NCI-H187 treated with DMSO at 0.1 percent for 48 hours (cell line): ENCODE measurements at regions not wholly inside any gene's neighbourhood (a gene's known extent, or its start where the extent isn't known, plus 50 kb on each side); places are given as distances from the start of the nearest gene placed in this dataset.
"Not testable (repeated sequence)": the region's sequence is repeated elsewhere in the genome, so short reads cannot be mapped to it uniquely, and the experiment has no call there.

Experiments used
- DNase-seq: peaks from one replicate; lab custom pipeline; 2025; lab: John Stamatoyannopoulos, UW

- DNase-seq: no peak
These were observed 318.8 kb upstream of the NAALADL2 start for GRCh38 chr3:174540116-174540908.

DNA sequence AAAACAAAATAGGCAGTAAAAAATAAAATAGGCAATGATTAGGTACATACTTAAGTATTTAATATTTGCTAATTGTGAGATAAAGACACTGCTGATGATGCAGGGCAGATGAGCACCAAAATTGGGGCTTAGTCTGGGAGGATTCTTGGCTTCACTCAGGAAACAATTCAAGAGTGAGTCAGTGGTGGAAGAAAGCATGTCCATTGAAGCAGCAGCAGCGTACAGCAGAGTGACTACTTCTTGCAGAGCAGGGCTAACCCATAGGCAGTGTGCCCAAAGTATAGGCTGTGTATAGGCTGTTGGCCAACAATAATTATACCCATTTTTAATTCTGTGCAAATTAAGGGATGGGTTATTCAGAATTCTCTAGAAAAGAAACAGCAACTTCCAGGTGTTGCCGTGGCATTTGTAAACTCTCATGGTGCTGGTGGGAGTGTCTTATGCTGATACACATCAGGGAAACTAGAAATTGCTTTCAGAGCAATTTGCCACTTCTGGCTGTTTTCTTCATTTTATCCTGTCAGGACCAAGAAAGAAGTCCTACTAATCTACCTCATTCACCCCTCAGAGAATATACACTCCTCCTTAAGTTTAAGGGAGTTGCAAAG lies 317.3 kb upstream of the NAALADL2 start:
- no peak for DNase-seq

DNA sequence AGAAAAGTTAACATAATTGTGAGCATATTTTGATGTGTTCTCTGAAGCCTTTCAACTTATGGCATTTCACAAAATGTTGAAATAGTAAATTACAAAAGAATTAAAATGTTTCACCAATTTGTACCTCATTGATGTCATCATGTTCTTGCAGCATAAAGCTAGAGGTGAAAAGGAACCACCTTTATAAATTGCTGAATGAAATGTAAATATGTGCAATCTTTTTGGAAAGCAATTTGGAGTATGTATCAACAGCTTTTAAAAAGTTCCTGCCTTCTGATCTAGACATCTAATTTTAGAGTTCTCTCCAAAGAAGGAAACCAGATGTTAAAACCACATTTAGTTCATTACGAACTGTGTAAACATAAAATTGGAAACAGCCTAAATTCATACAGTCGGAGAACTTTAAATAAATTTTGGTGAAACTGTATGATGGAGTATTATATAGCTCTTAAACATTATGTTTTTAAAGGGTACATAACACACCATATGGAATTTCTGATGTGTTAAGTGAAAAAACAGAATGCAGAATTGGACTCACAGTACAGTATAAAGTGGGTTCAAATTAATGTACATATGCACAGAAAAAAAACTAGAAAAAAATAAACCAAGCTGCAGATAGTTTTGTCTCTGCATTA lies 311.2 kb upstream of the NAALADL2 start:
- no peak for DNase-seq

GRCh38 chr3:174548841-174549623 lies 310.1 kb upstream of the NAALADL2 start:
- DNase-seq: no peak

DNA sequence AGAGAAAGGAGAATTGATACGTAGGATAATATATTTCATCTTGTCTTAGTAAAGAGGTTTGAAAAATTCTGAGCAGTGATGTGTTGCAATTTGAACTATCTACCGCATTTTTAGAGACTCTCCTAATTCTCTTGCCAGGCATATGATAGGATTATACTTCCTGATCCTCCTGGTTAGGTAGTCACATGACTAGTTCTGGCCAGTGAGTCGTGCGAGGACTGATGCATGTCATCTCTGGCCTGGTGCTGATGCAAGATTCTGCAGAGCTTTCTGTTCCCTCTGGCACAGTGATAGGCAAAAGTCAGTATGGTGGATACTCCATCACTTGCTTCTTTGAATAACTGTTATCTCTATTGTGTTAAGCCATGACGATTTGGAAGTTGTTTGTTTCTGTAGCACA lies 277.6 kb upstream of the NAALADL2 start:
- no peak for DNase-seq

DNA sequence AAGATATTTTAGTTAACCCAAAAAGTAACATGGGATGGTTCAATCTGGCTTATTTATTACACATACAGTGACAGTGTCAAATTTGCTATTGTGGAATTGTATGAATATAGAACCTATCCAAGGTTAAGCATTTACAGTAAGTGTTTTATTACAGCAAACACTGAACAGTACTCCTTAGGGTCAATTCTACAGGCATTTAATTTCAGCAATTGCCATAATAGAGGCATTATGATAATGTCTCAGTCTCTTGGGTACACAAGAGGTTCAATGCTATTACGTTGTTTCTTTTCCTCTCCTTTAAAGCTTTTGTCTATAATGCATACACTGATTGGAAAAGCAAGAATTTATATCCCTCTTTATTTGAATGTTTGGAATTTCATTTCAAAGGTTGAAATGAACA lies 275.7 kb upstream of the NAALADL2 start:
- DNase-seq: no peak

- DNase-seq: not testable (repeated sequence)
These were observed 272.0 kb upstream of the NAALADL2 start for GRCh38 chr3:174587137-174587536.

DNA sequence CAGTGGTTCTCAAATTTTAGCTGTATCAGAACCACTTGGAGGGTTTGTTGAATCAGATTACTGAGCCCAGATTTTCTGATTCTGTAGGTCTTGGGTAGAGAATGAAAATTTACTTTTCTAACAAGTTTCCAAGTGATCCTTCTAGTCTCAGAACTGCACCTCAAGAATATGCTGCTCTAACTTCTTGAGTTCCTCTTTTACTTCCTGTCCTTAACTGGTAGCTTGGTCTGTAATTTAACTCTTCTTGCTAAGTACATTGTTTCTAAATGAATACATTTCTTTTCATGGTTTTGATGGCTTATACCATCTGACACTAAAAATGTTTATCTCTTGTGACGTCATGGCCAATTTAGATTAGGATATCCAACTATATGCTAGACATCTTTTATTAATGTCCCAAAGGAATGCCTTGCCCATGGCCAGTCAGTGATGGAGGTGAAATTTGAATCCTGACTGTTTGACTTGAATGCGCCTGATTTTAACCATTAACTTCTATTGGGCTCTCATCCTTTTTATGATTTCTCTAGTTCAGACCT lies 262.6 kb upstream of the NAALADL2 start:
- DNase-seq: no peak

DNA sequence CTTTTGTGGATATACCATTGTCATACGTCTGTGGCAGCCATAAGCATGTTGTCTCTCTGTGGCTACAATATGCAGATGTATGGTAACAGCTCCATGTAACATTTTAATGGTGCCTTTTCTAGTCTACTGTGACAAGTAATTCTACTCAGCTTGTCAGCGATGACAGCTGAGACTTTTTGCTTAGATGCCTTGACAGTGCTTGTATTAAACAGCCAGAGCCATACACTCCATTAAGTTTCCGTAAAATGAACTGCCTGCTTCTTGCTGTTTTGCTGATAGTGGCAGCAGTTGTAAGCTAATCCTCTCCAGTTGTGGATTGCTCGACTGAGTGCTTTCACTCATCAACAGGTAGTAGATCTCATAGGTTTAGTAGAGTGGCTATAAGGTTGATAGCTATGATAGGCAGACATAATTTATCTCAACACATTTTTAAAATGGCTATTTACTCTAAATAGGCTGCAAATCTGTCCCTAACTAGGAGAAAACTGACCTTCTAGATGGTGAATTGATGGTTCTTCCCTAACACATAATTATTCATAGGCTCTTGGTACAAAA lies 260.2 kb upstream of the NAALADL2 start:
- no peak for DNase-seq

GRCh38 chr3:174613173-174613572 lies 246.0 kb upstream of the NAALADL2 start:
- DNase-seq: no peak

- DNase-seq: no peak
These were observed 245.1 kb upstream of the NAALADL2 start for GRCh38 chr3:174614036-174614435.

- DNase-seq: no peak
These were observed 240.6 kb upstream of the NAALADL2 start for GRCh38 chr3:174618368-174619080.

DNA sequence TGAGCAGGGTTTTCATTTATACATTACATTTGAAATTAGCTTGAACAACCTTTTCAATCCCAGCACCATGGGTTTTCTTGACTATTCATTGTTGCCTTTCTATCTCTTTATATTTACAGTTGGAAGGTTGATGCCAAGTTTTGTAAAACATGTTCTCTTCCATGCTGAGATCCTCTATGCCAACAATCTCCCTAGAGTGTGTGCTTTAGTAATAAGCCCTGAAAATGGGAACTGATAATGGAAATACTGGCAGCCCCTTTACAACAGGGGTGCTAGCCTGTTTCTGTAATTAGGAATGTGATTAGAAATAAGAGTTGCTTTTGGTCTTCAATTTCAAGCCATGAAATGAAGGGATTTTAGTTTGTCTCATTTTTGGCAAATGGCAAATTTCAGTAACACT lies 239.9 kb upstream of the NAALADL2 start:
- no peak for DNase-seq

- DNase-seq: no peak
These were observed 239.0 kb upstream of the NAALADL2 start for GRCh38 chr3:174620138-174620537.

GRCh38 chr3:174620855-174621472 lies 238.2 kb upstream of the NAALADL2 start:
- no peak for DNase-seq

- DNase-seq: no peak
These were observed 225.8 kb upstream of the NAALADL2 start for GRCh38 chr3:174633342-174633741.

- DNase-seq: no peak
These were observed 222.7 kb upstream of the NAALADL2 start for GRCh38 chr3:174636451-174636850.

DNA sequence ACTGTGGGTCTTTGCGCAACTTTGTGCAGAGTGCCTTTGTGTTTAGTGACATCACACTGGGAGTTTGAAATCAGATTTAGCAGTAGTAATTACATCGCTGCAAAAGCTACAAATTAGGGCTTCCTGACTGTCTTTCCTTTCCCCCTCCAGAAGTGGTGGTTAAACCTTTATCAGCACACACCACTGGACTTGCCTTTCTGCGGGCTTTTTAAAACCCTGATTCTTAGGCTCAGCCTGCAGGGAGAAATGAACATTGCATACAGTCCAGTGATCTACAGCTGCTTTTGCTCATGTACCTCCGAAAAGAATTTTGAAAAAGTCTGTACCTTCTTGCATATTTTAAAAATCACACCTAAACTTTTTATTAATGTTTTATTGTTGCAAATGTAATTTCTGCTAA lies 219.7 kb upstream of the NAALADL2 start:
- DNase-seq: no peak

DNA sequence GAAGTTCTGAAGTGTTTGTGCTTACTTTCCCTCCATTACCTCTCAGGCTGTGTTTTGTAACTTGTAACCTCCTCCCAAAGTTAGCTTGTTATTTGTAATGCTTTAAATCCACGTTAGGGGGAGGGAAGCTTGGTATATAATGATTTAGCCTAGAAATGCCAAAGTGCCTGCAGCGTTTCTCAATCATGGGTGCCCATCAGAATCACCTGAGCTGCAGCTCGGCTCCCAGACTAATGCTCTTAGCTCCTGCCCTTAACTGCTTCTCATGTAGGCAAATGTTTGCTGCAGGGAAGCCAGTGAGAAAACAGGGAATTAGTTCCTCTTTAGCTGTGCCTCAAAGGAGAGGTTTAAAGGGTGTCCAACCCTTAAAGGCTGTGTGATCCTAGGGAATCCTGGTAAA lies 219.2 kb upstream of the NAALADL2 start:
- no peak for DNase-seq

DNA sequence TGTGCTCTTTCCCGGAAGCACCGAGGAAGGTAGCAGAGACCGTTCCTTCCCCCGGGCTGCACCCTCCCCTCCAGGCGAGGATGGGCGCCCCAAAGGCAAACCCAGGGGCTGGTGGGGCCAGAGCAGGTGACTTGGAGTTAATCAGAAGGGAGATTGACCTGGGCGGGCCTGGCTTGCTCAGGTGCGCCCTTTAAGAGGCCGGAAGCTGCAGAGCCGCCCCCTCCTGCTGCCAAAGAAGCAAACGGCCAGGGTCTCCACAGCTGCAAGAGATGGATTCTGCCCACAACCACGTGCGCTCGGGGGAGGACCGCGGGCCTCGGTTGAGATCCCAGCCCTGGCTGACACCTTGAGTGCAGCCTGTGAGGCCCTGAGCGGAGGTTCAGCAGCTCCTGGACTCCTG lies 218.2 kb upstream of the NAALADL2 start:
- no peak for DNase-seq

GRCh38 chr3:174644287-174644686 lies 214.8 kb upstream of the NAALADL2 start:
- no peak for DNase-seq
